CD4-positive, alpha-beta T cell (primary cell): ENCODE measurements at regions not wholly inside any gene's neighbourhood (a gene's known extent, or its start where the extent isn't known, plus 50 kb on each side); places are given as distances from the start of the nearest gene placed in this dataset.
"Not testable (repeated sequence)": the region's sequence is repeated elsewhere in the genome, so short reads cannot be mapped to it uniquely, and the experiment has no call there.

Experiments
- ATAC-seq: fragments of 200-7000 bp; cut with Tn5 transposase; one replicate; pipeline ENCODE4 v1.10.0; 2022; ENCODE audit warnings: mild to moderate bottlenecking; ENCODE audit not compliant: poor library complexity
- CTCF ChIA-PET: fragments of 350-600 bp; sonication (Branson Sonifier 250); formaldehyde crosslinking; loops from one replicate; lab custom pipeline; 2021; ENCODE audit warnings: antibody characterized with exemption, inconsistent platforms; lab: Charles Lee
- POLR2A ChIA-PET: fragments of 350-600 bp; sonication (Branson Sonifier 250); formaldehyde crosslinking; loops from one replicate; lab custom pipeline; 2021; ENCODE audit warnings: antibody characterized with exemption, inconsistent platforms; lab: Charles Lee
- DNase-seq, 14 experiments: peaks; one replicate each; pipeline ENCODE4 v3.0.0-alpha.2; 2013 to 2020; ENCODE audit warnings: mixed read lengths in 2 of 14
- H3K27ac ChIP-seq, 2 donors: one replicate each; pipeline versions ENCODE4 v1.5.1 to v1.7.0; 2013; ENCODE audit warnings: low read length in 2 of 2, low read depth in 1 of 2, mild to moderate bottlenecking in 1 of 2
- H3K27me3 ChIP-seq, 2 experiments: 1 replicate in 1 of 2; 2 replicates in 1 of 2; pipeline versions ENCODE4 v1.6.1 to v1.7.0; 2013; ENCODE audit warnings: low read length in 2 of 2, control low read depth in 1 of 2, mild to moderate bottlenecking in 1 of 2, moderate library complexity in 1 of 2; ENCODE audit not compliant: insufficient read depth in 2 of 2, control insufficient read depth in 1 of 2
- H3K36me3 ChIP-seq: one replicate; pipeline ENCODE4 v1.6.1; 2013; ENCODE audit warnings: low read length, control low read depth; ENCODE audit not compliant: insufficient read depth
- H3K4me1 ChIP-seq: one replicate; pipeline ENCODE4 v1.6.1; 2013; ENCODE audit warnings: low read length, control low read depth; ENCODE audit not compliant: insufficient read depth
- H3K4me3 ChIP-seq: one replicate; pipeline ENCODE4 v1.5.1; 2013; ENCODE audit warnings: mild to moderate bottlenecking, low read length, moderate library complexity
- H3K9me3 ChIP-seq, 2 experiments: 1 replicate in 1 of 2; 2 replicates in 1 of 2; pipeline versions ENCODE4 v1.6.1 to v1.7.0; 2013; ENCODE audit warnings: low read length in 2 of 2, mild to moderate bottlenecking in 2 of 2, control low read depth in 1 of 2, moderate library complexity in 1 of 2; ENCODE audit not compliant: control insufficient read depth in 1 of 2, insufficient read depth in 1 of 2
- H3K27ac Mint-ChIP-seq: one replicate; pipeline ENCODE4 v1.8.0; 2020; ENCODE audit warnings: mixed read lengths
- H3K27me3 Mint-ChIP-seq: one replicate; pipeline ENCODE4 v1.8.0; 2021; ENCODE audit warnings: mixed read lengths
- H3K36me3 Mint-ChIP-seq: one replicate; pipeline ENCODE4 v1.8.0; 2021; ENCODE audit warnings: low read depth, mixed read lengths
- H3K4me1 Mint-ChIP-seq: one replicate; pipeline ENCODE4 v1.8.0; 2021; ENCODE audit warnings: low read depth, mixed read lengths
- H3K4me3 Mint-ChIP-seq: one replicate; pipeline ENCODE4 v1.8.0; 2020; ENCODE audit warnings: mild to moderate bottlenecking, mixed read lengths
- H3K9me3 Mint-ChIP-seq: one replicate; pipeline ENCODE4 v1.8.0; 2020; ENCODE audit warnings: mixed read lengths
- intact Hi-C, 2 experiments: fragments of 100-400 bp; cut with DNase I in 1 of 2; cut with micrococcal nuclease in 1 of 2; formaldehyde crosslinking; loops; one replicate each; pipeline versions ENCODE4 v1.15.1 to v1.9.0; 2023 to 2025; cut with DNase I, micrococcal nuclease
- TF ChIP-seq, protein P1 (sequence below): fragments of 200-600 bp; IDR thresholded peaks from one replicate; pipeline ENCODE4 v1.8.0; 2022; ENCODE audit warnings: antibody characterized with exemption, mild to moderate bottlenecking

DNA sequence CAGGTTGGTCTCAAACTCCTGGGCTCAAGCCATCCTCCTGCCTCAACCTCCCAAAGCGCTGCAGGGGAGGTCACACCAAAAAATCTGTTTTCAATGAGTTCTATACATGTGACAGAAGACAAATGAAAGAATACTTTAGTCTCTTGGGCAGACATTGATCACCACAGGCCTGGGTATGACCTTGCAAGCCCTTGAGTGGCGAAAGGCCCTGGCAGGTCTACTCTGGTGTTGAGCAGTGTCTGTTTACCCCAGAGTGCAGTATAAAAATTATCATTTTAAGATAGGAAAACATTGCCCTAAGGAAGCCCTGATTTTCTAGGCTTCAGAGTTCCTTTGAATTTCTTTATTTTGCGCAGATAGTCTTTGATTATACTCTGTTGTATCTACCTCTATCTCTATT, 61.6 kb upstream of the GBE1 start:
- no peak overlapping the region for H3K27ac Mint-ChIP-seq
- H3K27me3 ChIP-seq = no peaks in the 10 kb centered on the region
- H3K4me3 ChIP-seq = no peak overlapping the region
- H3K9me3 ChIP-seq = no peaks in the 10 kb centered on the region
- no peak overlapping the region for H3K27ac ChIP-seq
- ChIA-PET CTCF (no interaction called here), POLR2A (no interaction called here)
- ATAC-seq (no peak), DNase-seq (no peak)
- H3K27me3 Mint-ChIP-seq = no peaks in the 10 kb centered on the region
- H3K36me3 ChIP-seq = no peaks in the 10 kb centered on the region
- H3K9me3 Mint-ChIP-seq = peaks cover 3% of the 10 kb centered on the region
- no peaks in the 10 kb centered on the region for H3K36me3 Mint-ChIP-seq
- intact Hi-C loops = no loop called here
- H3K4me1 ChIP-seq = no peaks in the 10 kb centered on the region
- TF ChIP-seq, protein P1, sequence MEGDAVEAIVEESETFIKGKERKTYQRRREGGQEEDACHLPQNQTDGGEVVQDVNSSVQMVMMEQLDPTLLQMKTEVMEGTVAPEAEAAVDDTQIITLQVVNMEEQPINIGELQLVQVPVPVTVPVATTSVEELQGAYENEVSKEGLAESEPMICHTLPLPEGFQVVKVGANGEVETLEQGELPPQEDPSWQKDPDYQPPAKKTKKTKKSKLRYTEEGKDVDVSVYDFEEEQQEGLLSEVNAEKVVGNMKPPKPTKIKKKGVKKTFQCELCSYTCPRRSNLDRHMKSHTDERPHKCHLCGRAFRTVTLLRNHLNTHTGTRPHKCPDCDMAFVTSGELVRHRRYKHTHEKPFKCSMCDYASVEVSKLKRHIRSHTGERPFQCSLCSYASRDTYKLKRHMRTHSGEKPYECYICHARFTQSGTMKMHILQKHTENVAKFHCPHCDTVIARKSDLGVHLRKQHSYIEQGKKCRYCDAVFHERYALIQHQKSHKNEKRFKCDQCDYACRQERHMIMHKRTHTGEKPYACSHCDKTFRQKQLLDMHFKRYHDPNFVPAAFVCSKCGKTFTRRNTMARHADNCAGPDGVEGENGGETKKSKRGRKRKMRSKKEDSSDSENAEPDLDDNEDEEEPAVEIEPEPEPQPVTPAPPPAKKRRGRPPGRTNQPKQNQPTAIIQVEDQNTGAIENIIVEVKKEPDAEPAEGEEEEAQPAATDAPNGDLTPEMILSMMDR = no peak
- H3K4me3 Mint-ChIP-seq = no peak overlapping the region
- H3K4me1 Mint-ChIP-seq = no peaks in the 10 kb centered on the region

DNA sequence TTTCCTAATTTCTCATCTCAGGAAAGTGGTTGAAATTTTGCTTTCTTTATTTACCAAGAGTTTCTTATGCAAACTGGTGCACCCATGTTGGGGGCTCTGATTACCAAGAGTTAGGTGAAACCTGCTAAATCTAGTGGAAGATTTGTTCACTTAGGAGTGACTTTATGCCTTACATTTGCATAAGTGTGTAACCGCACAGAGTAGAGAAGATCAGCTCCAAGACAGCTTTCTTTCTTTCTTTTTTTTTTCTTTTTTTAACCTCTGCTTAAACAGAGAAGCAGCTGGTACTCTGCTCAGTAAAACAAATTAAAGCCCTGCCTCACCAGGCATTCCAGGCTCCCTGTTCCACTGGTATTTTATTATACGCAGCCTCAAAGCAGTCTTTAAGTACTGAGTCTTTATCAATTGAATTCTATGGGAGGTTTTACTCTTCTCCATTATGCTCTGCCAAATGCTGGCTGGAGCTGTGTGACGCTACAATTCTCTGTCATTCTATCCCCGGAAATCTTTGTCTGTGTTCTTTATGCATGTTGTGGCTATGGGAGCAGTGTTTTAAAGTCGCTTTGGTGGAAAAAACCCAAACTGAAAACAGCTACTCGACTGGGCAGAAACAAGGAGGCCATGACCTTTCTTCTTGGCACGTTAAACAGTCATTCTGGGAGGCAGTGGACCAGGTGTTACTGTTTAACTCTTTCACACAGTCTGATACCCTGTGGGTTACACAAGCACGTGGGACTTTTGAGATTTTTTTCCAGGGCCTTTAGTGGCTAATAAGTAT, 55.2 kb upstream of the GBE1 start:
- H3K4me3 Mint-ChIP-seq = no peak overlapping the region
- H3K4me1 Mint-ChIP-seq = peaks cover 5% of the 10 kb centered on the region
- no peak overlapping the region for H3K27ac Mint-ChIP-seq
- Histone ChIP-seq H3K27ac (no peak overlapping the region), H3K4me1 (no peaks in the 10 kb centered on the region), H3K27me3 (no peaks in the 10 kb centered on the region), H3K9me3 (peaks cover 0 to 4% of the 10 kb centered on the region in 2 experiments), H3K4me3 (no peak overlapping the region), H3K36me3 (no peaks in the 10 kb centered on the region)
- POLR2A ChIA-PET = no interaction called here
- no peaks in the 10 kb centered on the region for H3K36me3 Mint-ChIP-seq
- intact Hi-C loops = no loop called here
- ATAC-seq = no peak
- TF ChIP-seq, protein P1 = no peak
- no peak for DNase-seq
- CTCF ChIA-PET = no interaction called here
- H3K27me3 Mint-ChIP-seq = no peaks in the 10 kb centered on the region
- peaks cover 3% of the 10 kb centered on the region for H3K9me3 Mint-ChIP-seq

DNA sequence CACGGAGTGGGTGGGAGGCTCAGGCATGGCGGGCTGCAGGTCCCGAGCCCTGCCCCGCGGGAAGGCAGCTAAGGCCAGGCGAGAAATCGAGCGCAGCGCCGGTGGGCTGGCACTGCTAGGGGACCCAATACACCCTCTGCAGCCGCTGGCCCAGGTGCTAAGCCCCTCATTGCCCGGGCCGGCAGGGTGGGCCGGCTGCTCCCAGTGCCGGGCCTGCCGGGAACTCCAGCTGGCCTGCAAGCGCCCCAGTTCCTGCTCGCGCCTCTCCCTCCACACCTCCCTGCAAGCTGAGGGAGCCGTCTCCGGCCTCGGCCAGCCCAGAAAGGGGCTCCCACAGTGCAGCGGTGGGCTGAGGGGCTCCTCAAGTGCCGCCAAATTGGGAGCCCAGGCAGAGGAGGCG, 50.7 kb upstream of the GBE1 start:
- H3K9me3 ChIP-seq, H3K27me3 Mint-ChIP-seq, H3K36me3 Mint-ChIP-seq, H3K27ac ChIP-seq, H3K4me1 Mint-ChIP-seq, H3K9me3 Mint-ChIP-seq, H3K36me3 ChIP-seq, H3K27ac Mint-ChIP-seq, POLR2A ChIA-PET, intact Hi-C loops, H3K27me3 ChIP-seq, ATAC-seq, CTCF ChIA-PET, H3K4me3 ChIP-seq, H3K4me1 ChIP-seq, DNase-seq, H3K4me3 Mint-ChIP-seq: not testable (repeated sequence)
